NB4 (cell line): ENCODE measurements at regions not wholly inside any gene's neighbourhood (a gene's known extent, or its start where the extent isn't known, plus 50 kb on each side); places are given as distances from the start of the nearest gene placed in this dataset.

ENCODE experiments used
- MYC ChIP-seq: IDR thresholded peaks from 2 replicates; pipeline ENCODE4 v1.6.1; 2011; ENCODE audit warnings: low read depth, low read length
- TF ChIP-seq, protein P1 (sequence below): IDR thresholded peaks from one replicate; pipeline ENCODE4 v1.5.1; 2012; ENCODE audit warnings: low read depth, low read length

- TF ChIP-seq MYC, result no peak
- TF ChIP-seq, protein P1, sequence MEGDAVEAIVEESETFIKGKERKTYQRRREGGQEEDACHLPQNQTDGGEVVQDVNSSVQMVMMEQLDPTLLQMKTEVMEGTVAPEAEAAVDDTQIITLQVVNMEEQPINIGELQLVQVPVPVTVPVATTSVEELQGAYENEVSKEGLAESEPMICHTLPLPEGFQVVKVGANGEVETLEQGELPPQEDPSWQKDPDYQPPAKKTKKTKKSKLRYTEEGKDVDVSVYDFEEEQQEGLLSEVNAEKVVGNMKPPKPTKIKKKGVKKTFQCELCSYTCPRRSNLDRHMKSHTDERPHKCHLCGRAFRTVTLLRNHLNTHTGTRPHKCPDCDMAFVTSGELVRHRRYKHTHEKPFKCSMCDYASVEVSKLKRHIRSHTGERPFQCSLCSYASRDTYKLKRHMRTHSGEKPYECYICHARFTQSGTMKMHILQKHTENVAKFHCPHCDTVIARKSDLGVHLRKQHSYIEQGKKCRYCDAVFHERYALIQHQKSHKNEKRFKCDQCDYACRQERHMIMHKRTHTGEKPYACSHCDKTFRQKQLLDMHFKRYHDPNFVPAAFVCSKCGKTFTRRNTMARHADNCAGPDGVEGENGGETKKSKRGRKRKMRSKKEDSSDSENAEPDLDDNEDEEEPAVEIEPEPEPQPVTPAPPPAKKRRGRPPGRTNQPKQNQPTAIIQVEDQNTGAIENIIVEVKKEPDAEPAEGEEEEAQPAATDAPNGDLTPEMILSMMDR, result no peak
These were observed 205.7 kb upstream of the APCDD1 start for GRCh38 chr18:10248738-10249137.
